ENCODE measurements at regions not wholly inside any gene's neighbourhood (a gene's known extent, or its start where the extent isn't known, plus 50 kb on each side); places are given as distances from the start of the nearest gene placed in this dataset.
"Not testable (repeated sequence)": the region's sequence is repeated elsewhere in the genome, so short reads cannot be mapped to it uniquely, and the experiment has no call there.

DNA sequence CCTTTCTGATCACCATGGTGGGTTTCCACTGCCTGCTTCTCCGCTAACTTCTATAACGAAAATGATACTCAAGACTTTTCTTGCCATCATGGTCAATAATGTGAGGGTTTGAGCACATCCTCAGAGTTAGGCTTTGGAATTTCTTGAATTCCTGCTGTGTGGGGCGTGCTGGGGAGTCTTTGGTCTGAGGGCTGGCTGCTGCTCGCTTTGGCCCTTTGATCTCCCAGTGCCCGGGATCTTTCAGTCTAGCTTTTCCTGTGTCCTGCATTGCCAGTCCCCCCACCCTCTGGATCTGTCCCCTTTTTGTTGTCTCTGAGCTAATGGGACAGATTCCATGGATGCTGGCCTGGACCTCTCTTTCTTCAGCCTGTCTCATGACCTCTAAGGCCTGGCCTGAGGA is 182.6 kb downstream of the NPIPA7 start:
- TF ChIP-seq, protein P1, sequence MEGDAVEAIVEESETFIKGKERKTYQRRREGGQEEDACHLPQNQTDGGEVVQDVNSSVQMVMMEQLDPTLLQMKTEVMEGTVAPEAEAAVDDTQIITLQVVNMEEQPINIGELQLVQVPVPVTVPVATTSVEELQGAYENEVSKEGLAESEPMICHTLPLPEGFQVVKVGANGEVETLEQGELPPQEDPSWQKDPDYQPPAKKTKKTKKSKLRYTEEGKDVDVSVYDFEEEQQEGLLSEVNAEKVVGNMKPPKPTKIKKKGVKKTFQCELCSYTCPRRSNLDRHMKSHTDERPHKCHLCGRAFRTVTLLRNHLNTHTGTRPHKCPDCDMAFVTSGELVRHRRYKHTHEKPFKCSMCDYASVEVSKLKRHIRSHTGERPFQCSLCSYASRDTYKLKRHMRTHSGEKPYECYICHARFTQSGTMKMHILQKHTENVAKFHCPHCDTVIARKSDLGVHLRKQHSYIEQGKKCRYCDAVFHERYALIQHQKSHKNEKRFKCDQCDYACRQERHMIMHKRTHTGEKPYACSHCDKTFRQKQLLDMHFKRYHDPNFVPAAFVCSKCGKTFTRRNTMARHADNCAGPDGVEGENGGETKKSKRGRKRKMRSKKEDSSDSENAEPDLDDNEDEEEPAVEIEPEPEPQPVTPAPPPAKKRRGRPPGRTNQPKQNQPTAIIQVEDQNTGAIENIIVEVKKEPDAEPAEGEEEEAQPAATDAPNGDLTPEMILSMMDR (IDR thresholded peaks at IDR 0.05; ENCODE audit: low read depth, low read length, poor library complexity, severe bottlenecking): not testable (repeated sequence)
- TF ChIP-seq EZH2phosphoT487 (IDR thresholded peaks at IDR 0.05; ENCODE audit: borderline replicate concordance, low read length): not testable (repeated sequence)

All from DOHH2 (cell line).